Colonic mucosa (tissue), 4 donors: ENCODE measurements at regions not wholly inside any gene's neighbourhood (a gene's known extent, or its start where the extent isn't known, plus 50 kb on each side); places are given as distances from the start of the nearest gene placed in this dataset.

ENCODE experiments used
- DNase-seq: peaks from one replicate; pipeline ENCODE4 v3.0.0-alpha.2; 2020
- H3K27ac ChIP-seq: fragments of 200-600 bp; one replicate; pipeline ENCODE4 v1.8.0; 2021
- H3K27me3 ChIP-seq: fragments of 200-600 bp; one replicate; pipeline ENCODE4 v1.8.0; 2021
- H3K36me3 ChIP-seq: fragments of 200-600 bp; one replicate; pipeline ENCODE4 v1.8.0; 2021
- H3K4me1 ChIP-seq: fragments of 200-600 bp; one replicate; pipeline ENCODE4 v1.8.0; 2021; ENCODE audit warnings: mild to moderate bottlenecking
- H3K4me3 ChIP-seq: fragments of 200-600 bp; one replicate; pipeline ENCODE4 v1.8.0; 2021
- H3K9ac ChIP-seq, 2 donors: one replicate each; pipeline ENCODE4 v1.7.0; 2013; ENCODE audit warnings: control low read depth in 2 of 2, low read depth in 2 of 2, low read length in 2 of 2
- H3K9me3 ChIP-seq: fragments of 200-600 bp; one replicate; pipeline ENCODE4 v1.8.0; 2021
- intact Hi-C: fragments of 100-400 bp; cut with DNase I; formaldehyde crosslinking; loops from one replicate; pipeline ENCODE4 v1.14.1; 2022
- TF ChIP-seq, protein P1 (sequence below): fragments of 200-600 bp; IDR thresholded peaks from one replicate; pipeline ENCODE4 v1.8.0; 2022; ENCODE audit warnings: antibody characterized with exemption, mild to moderate bottlenecking
- donor health status: healthy.
- donor health status: DM: no; HTN: no; CAD: no.
- donor health status: DM: no; HTN: no; CAD: no.

- intact Hi-C loops = no loop called here
- DNase-seq = no peak
- Histone ChIP-seq H3K4me3 (no peak overlapping the region), H3K27ac (no peak overlapping the region), H3K4me1 (no peaks in the 10 kb centered on the region), H3K36me3 (no peaks in the 10 kb centered on the region), H3K9me3 (no peaks in the 10 kb centered on the region), H3K9ac (no peak overlapping the region), H3K27me3 (no peaks in the 10 kb centered on the region)
- TF ChIP-seq, protein P1, sequence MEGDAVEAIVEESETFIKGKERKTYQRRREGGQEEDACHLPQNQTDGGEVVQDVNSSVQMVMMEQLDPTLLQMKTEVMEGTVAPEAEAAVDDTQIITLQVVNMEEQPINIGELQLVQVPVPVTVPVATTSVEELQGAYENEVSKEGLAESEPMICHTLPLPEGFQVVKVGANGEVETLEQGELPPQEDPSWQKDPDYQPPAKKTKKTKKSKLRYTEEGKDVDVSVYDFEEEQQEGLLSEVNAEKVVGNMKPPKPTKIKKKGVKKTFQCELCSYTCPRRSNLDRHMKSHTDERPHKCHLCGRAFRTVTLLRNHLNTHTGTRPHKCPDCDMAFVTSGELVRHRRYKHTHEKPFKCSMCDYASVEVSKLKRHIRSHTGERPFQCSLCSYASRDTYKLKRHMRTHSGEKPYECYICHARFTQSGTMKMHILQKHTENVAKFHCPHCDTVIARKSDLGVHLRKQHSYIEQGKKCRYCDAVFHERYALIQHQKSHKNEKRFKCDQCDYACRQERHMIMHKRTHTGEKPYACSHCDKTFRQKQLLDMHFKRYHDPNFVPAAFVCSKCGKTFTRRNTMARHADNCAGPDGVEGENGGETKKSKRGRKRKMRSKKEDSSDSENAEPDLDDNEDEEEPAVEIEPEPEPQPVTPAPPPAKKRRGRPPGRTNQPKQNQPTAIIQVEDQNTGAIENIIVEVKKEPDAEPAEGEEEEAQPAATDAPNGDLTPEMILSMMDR = no peak
Measured at GRCh38 chr2:41830600-41830999, 217.2 kb upstream of the PKDCC start.

GRCh38 chr2:41832218-41832617 lies 215.6 kb upstream of the PKDCC start:
- no peak overlapping the region for H3K4me3 ChIP-seq
- DNase-seq = no peak
- H3K9me3 ChIP-seq = no peaks in the 10 kb centered on the region
- no peak overlapping the region for H3K9ac ChIP-seq
- H3K27ac ChIP-seq = no peak overlapping the region
- no peaks in the 10 kb centered on the region for H3K36me3 ChIP-seq
- no peaks in the 10 kb centered on the region for H3K27me3 ChIP-seq
- intact Hi-C loops = no loop called here
- TF ChIP-seq, protein P1 = no peak
- no peaks in the 10 kb centered on the region for H3K4me1 ChIP-seq

- Histone ChIP-seq H3K9me3 (no peaks in the 10 kb centered on the region), H3K27ac (no peak overlapping the region), H3K36me3 (no peaks in the 10 kb centered on the region), H3K4me3 (no peak overlapping the region), H3K9ac (no peak overlapping the region), H3K27me3 (no peaks in the 10 kb centered on the region), H3K4me1 (no peaks in the 10 kb centered on the region)
- TF ChIP-seq, protein P1 = no peak
- intact Hi-C loops = no loop called here
- DNase-seq = no peak
Measured at GRCh38 chr2:41835401-41835800, 212.4 kb upstream of the PKDCC start.

GRCh38 chr2:41836948-41837347 lies 210.9 kb upstream of the PKDCC start:
- Histone ChIP-seq H3K27me3 (no peaks in the 10 kb centered on the region), H3K4me1 (no peaks in the 10 kb centered on the region), H3K27ac (no peak overlapping the region), H3K9me3 (no peaks in the 10 kb centered on the region), H3K9ac (no peak overlapping the region), H3K4me3 (no peak overlapping the region), H3K36me3 (no peaks in the 10 kb centered on the region)
- DNase-seq = peak; percentile 55
- intact Hi-C loops = no loop called here
- TF ChIP-seq, protein P1 = no peak

GRCh38 chr2:41837610-41838009 lies 210.2 kb upstream of the PKDCC start:
- Histone ChIP-seq H3K27me3 (no peaks in the 10 kb centered on the region), H3K4me3 (no peak overlapping the region), H3K4me1 (no peaks in the 10 kb centered on the region), H3K9ac (no peak overlapping the region), H3K27ac (no peak overlapping the region), H3K36me3 (no peaks in the 10 kb centered on the region), H3K9me3 (no peaks in the 10 kb centered on the region)
- TF ChIP-seq, protein P1 = no peak
- DNase-seq = no peak
- intact Hi-C loops = no loop called here
